ENCODE measurements at regions not wholly inside any gene's neighbourhood (a gene's known extent, or its start where the extent isn't known, plus 50 kb on each side); places are given as distances from the start of the nearest gene placed in this dataset.

- DNase-seq = no peak
Measured at GRCh38 chr12:97097734-97098133, 190.7 kb downstream of the NEDD1 start.

GRCh38 chr12:97109441-97109840 is 202.4 kb downstream of the NEDD1 start:
- no peak for DNase-seq

GRCh38 chr12:97112136-97112535 is 205.1 kb downstream of the NEDD1 start:
- no peak for DNase-seq

GRCh38 chr12:97118796-97119375 is 211.8 kb downstream of the NEDD1 start:
- no peak for DNase-seq

- no peak for DNase-seq
Measured at GRCh38 chr12:97127061-97127460, 220.0 kb downstream of the NEDD1 start.

- no peak for DNase-seq
Measured at GRCh38 chr12:97131220-97131981, 224.3 kb downstream of the NEDD1 start.

GRCh38 chr12:97132270-97132669 is 225.2 kb downstream of the NEDD1 start:
- no peak for DNase-seq

- no peak for DNase-seq
Measured at GRCh38 chr12:97134495-97134894, 227.4 kb downstream of the NEDD1 start.

- DNase-seq = no peak
Measured at GRCh38 chr12:97140355-97140754, 233.3 kb downstream of the NEDD1 start.

GRCh38 chr12:97142737-97143410 is 235.8 kb downstream of the NEDD1 start:
- no peak for DNase-seq

- DNase-seq = no peak
Measured at GRCh38 chr12:97148941-97149559, 242.0 kb downstream of the NEDD1 start.

GRCh38 chr12:97151481-97151880 is 244.4 kb downstream of the NEDD1 start:
- DNase-seq = no peak

- DNase-seq = no peak
Measured at GRCh38 chr12:97159377-97159776, 252.3 kb downstream of the NEDD1 start.

- DNase-seq = no peak
Measured at GRCh38 chr12:97160277-97160676, 253.2 kb downstream of the NEDD1 start.

- no peak for DNase-seq
Measured at GRCh38 chr12:97162173-97162572, 255.1 kb downstream of the NEDD1 start.

- no peak for DNase-seq
Measured at GRCh38 chr12:97164936-97165335, 257.9 kb downstream of the NEDD1 start.

- DNase-seq = no peak
Measured at GRCh38 chr12:97167598-97167997, 260.5 kb downstream of the NEDD1 start.

- no peak for DNase-seq
Measured at GRCh38 chr12:97168804-97169203, 261.7 kb downstream of the NEDD1 start.

GRCh38 chr12:97169889-97170567 is 263.0 kb downstream of the NEDD1 start:
- no peak for DNase-seq

- DNase-seq = no peak
Measured at GRCh38 chr12:97173688-97174410, 266.8 kb downstream of the NEDD1 start.

GRCh38 chr12:97177481-97177880 is 270.4 kb downstream of the NEDD1 start:
- no peak for DNase-seq

- no peak for DNase-seq
Measured at GRCh38 chr12:97181571-97182265, 274.7 kb downstream of the NEDD1 start.
